GM23338 (cell line): ENCODE measurements at regions not wholly inside any gene's neighbourhood (a gene's known extent, or its start where the extent isn't known, plus 50 kb on each side); places are given as distances from the start of the nearest gene placed in this dataset.

Experiments used
- CTCF ChIP-seq, 2 experiments: fragments of 200-600 bp in 1 of 2; sonication (generic) in 1 of 2; conservative IDR thresholded peaks; 2 replicates each; pipeline versions ENCODE4 v1.5.1 to v1.6.1; 2016 to 2017; ENCODE audit warnings: antibody characterized with exemption in 2 of 2, low read depth in 2 of 2, mild to moderate bottlenecking in 2 of 2, moderate library complexity in 1 of 2
- POLR2AphosphoS5 ChIP-seq: IDR thresholded peaks from 2 replicates; pipeline ENCODE4 v1.6.1; 2016; ENCODE audit warnings: antibody characterized with exemption, low read depth

GRCh38 chr1:221416723-221417122 lies 325.2 kb downstream of the DUSP10 start:
- TF ChIP-seq POLR2AphosphoS5, result no peak
- no peak for TF ChIP-seq CTCF (conservative IDR thresholded peaks at IDR 0.05; ENCODE audit: low read depth in 2 of 2)
